Chondrocyte (in vitro differentiated cells): ENCODE measurements at regions not wholly inside any gene's neighbourhood (a gene's known extent, or its start where the extent isn't known, plus 50 kb on each side); places are given as distances from the start of the nearest gene placed in this dataset.

Source experiments
- DNase-seq: peaks from one replicate; pipeline ENCODE4 v3.0.0; 2021; ENCODE audit warnings: mixed read lengths, low spot score
- H3K27ac Mint-ChIP-seq: one replicate; pipeline ENCODE4 v1.8.0; 2021; ENCODE audit warnings: mild to moderate bottlenecking, moderate library complexity, mixed read lengths; ENCODE audit not compliant: unreplicated experiment
- H3K27me3 Mint-ChIP-seq: 2 replicates; pipeline ENCODE4 v1.8.0; 2021; ENCODE audit warnings: low read depth, mixed read lengths
- H3K36me3 Mint-ChIP-seq: 2 replicates; pipeline ENCODE4 v1.8.0; 2021; ENCODE audit warnings: low read depth, mixed read lengths
- H3K4me1 Mint-ChIP-seq: 2 replicates; pipeline ENCODE4 v1.8.0; 2021; ENCODE audit warnings: low read depth, mild to moderate bottlenecking, mixed read lengths
- H3K4me3 Mint-ChIP-seq: one replicate; pipeline ENCODE4 v1.8.0; 2021; ENCODE audit warnings: mild to moderate bottlenecking, moderate library complexity, mixed read lengths; ENCODE audit not compliant: unreplicated experiment
- H3K9me3 Mint-ChIP-seq: 2 replicates; pipeline ENCODE4 v1.8.0; 2021; ENCODE audit warnings: low read depth, mixed read lengths
- TF ChIP-seq, protein P1 (sequence below): fragments of 200-600 bp; sonication (generic); IDR thresholded peaks from 2 replicates; pipeline ENCODE4 v1.5.0; 2021; ENCODE audit warnings: antibody characterized with exemption, mild to moderate bottlenecking, moderate library complexity

DNA sequence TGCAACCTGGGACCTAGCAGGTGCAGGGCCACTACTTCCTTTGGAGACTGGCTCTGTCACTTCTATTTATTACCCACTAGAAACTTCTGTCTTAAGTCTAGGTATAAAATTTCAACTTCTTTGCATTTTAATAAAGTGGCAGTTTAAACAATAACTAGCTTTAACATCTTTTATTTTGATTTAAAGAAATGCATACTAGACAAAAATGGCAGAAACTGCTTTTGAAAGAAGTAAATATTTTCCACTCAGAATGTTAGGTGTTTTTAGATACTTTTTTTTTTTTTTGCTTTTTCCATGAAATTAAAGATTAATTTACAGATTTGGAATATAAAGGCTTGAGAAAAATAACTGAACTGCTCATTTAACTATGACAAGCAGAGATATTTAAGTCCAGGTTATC, 1477.6 kb downstream of the KCNT2 start:
- TF ChIP-seq, protein P1, sequence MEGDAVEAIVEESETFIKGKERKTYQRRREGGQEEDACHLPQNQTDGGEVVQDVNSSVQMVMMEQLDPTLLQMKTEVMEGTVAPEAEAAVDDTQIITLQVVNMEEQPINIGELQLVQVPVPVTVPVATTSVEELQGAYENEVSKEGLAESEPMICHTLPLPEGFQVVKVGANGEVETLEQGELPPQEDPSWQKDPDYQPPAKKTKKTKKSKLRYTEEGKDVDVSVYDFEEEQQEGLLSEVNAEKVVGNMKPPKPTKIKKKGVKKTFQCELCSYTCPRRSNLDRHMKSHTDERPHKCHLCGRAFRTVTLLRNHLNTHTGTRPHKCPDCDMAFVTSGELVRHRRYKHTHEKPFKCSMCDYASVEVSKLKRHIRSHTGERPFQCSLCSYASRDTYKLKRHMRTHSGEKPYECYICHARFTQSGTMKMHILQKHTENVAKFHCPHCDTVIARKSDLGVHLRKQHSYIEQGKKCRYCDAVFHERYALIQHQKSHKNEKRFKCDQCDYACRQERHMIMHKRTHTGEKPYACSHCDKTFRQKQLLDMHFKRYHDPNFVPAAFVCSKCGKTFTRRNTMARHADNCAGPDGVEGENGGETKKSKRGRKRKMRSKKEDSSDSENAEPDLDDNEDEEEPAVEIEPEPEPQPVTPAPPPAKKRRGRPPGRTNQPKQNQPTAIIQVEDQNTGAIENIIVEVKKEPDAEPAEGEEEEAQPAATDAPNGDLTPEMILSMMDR, result no peak
- peaks cover 4% of the 10 kb centered on the region for H3K9me3 Mint-ChIP-seq

GRCh38 chr1:195122497-195122896, 1485.7 kb downstream of the KCNT2 start:
- no peak overlapping the region for H3K4me3 Mint-ChIP-seq
- H3K4me1 Mint-ChIP-seq, result no peaks in the 10 kb centered on the region
- TF ChIP-seq, protein P1, result no peak
- no peaks in the 10 kb centered on the region for H3K27me3 Mint-ChIP-seq
- no peak overlapping the region for H3K27ac Mint-ChIP-seq
- no peak for DNase-seq
- no peaks in the 10 kb centered on the region for H3K9me3 Mint-ChIP-seq
- no peaks in the 10 kb centered on the region for H3K36me3 Mint-ChIP-seq

More for the DNA sequence above, 1477.6 kb downstream of the KCNT2 start:
- no peak overlapping the region for H3K27ac Mint-ChIP-seq
- no peaks in the 10 kb centered on the region for H3K36me3 Mint-ChIP-seq
- no peak overlapping the region for H3K4me3 Mint-ChIP-seq
- no peaks in the 10 kb centered on the region for H3K4me1 Mint-ChIP-seq
- H3K27me3 Mint-ChIP-seq, result no peaks in the 10 kb centered on the region
- DNase-seq, result no peak

DNA sequence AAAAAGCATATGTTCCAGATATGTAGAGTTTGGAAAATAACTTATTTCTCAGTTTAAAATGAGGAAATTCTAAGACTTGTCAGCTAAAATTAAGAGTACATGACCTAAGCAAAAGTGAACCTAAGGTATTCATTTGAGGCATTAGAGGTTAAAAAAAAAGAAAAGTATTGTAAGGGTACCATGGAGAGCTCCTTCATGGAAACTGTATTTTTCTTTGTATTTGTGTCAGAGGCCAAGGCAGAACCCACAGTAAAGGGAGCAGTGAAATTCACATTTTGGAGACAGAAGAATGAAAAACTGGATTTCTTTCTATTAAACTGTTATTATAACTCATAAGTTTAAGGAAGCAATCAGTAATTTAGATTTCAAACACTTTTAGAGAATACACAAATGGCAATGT, 1494.8 kb downstream of the KCNT2 start:
- no peak overlapping the region for H3K27ac Mint-ChIP-seq
- H3K27me3 Mint-ChIP-seq, result no peaks in the 10 kb centered on the region
- no peak overlapping the region for H3K4me3 Mint-ChIP-seq
- no peaks in the 10 kb centered on the region for H3K9me3 Mint-ChIP-seq
- no peaks in the 10 kb centered on the region for H3K4me1 Mint-ChIP-seq
- no peak for DNase-seq
- TF ChIP-seq, protein P1, result no peak
- no peaks in the 10 kb centered on the region for H3K36me3 Mint-ChIP-seq

- H3K27ac Mint-ChIP-seq, result no peak overlapping the region
- DNase-seq, result no peak
- peaks cover 16% of the 10 kb centered on the region for H3K9me3 Mint-ChIP-seq
- H3K4me1 Mint-ChIP-seq, result no peaks in the 10 kb centered on the region
- H3K36me3 Mint-ChIP-seq, result no peaks in the 10 kb centered on the region
- H3K4me3 Mint-ChIP-seq, result no peak overlapping the region
- H3K27me3 Mint-ChIP-seq, result no peaks in the 10 kb centered on the region
- TF ChIP-seq, protein P1, result no peak
Observed at GRCh38 chr1:195105773-195106172, 1502.5 kb downstream of the KCNT2 start.

DNA sequence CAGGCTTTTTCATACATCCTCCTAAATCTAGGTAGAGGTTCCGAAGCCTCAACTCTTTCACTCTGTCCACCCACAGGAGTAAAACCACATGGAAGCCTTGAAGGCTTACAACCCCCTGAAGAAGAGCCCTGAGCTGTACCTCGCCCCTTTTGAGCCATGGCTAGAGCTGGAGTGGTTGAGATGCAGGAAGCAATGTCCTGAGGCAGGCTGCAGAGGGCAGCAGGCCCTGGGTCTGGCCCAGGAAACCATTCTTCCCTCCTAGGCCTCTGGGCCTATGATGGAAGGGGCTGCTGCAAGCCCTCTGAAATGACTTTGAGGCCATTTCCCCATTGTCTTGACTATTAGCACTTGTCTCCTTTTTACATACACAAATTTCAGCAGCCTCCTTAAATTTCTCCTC, 1503.0 kb downstream of the KCNT2 start:
- Mint-ChIP-seq H3K4me1 (no peaks in the 10 kb centered on the region), H3K27me3 (no peaks in the 10 kb centered on the region), H3K9me3 (peaks cover 16% of the 10 kb centered on the region), H3K4me3 (no peak overlapping the region), H3K36me3 (no peaks in the 10 kb centered on the region), H3K27ac (no peak overlapping the region)
- DNase-seq, result no peak
- TF ChIP-seq, protein P1, result no peak
